EH (cell line): ENCODE measurements at regions not wholly inside any gene's neighbourhood (a gene's known extent, or its start where the extent isn't known, plus 50 kb on each side); places are given as distances from the start of the nearest gene placed in this dataset.
A peak's percentile ranks its signal among the peaks of the same experiment; 100 is the strongest.

Experiments used
- DNase-seq: peaks from one replicate; pipeline ENCODE4 v3.0.0-alpha.2; 2015; ENCODE audit warnings: low read depth

DNA sequence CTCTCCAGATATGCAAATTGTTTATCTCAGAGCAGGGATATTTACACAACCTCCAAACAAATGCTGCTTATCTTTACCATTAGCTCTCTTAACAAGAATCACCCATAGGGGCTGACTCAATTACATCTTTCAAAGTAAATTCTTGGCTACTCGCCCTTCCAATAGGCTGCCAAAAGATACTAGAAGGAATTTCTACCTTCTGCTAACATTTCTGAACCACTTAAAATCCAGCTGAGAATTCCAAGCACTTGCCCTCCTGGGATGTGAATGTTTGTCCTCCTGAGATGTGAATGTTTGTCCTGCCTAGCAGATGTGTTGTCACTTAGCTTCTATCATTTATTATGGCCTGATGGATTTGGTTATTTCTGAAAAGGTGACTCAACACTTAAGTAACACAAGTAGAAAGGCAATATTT, 388.0 kb downstream of the GJA1 start:
- DNase-seq = peak; percentile 80

- peak; percentile 85 for DNase-seq
These were observed 390.8 kb downstream of the GJA1 start for GRCh38 chr6:121826156-121826810.

DNA sequence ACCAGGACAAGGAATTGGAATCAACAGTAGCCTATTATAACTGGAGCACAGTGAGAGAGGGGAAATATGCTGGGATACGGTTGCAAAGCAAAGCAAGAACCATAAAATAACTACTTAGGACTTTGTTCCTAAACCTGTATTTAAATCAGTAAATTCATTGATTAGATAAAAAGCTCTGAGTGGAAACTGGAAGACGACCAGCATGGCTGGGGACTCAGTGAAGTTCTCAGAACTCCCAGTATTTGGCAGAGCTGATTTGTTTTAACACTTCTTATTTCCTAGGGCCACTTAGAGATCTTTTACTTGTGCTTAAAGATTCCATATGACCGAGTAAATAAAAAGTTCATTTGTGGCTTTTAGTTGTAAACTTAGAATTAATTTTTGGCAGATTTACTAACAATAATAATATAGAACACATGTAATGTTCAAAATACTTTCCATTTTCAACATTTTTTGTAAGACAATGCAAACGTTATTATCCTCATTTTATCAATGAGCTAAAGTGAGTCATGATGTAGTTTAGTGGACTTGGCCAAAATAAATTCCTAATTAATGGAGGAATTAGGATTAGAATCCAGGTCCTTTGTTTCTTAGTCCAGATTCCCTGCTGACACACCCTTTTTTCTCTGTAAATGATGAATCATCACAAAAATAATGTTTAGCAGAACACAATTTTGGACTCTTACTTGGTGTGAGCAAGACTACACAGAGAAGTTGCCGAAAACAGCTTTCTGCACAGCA, 392.9 kb downstream of the GJA1 start:
- peak; percentile 39 for DNase-seq

- DNase-seq = no peak
These were observed 395.3 kb downstream of the GJA1 start for GRCh38 chr6:121830736-121831135.

- no peak for DNase-seq
These were observed 400.2 kb downstream of the GJA1 start for GRCh38 chr6:121835662-121836061.

GRCh38 chr6:121837545-121838229, 402.2 kb downstream of the GJA1 start:
- DNase-seq = peak; percentile 60

GRCh38 chr6:121838842-121839241, 403.4 kb downstream of the GJA1 start:
- peak; percentile 64 for DNase-seq

GRCh38 chr6:121839896-121840295, 404.4 kb downstream of the GJA1 start:
- DNase-seq = no peak

- no peak for DNase-seq
These were observed 409.5 kb downstream of the GJA1 start for GRCh38 chr6:121844898-121845297.

- no peak for DNase-seq
These were observed 412.5 kb downstream of the GJA1 start for GRCh38 chr6:121847806-121848522.

GRCh38 chr6:121848523-121849255, 413.2 kb downstream of the GJA1 start:
- DNase-seq = peak; percentile 32

DNA sequence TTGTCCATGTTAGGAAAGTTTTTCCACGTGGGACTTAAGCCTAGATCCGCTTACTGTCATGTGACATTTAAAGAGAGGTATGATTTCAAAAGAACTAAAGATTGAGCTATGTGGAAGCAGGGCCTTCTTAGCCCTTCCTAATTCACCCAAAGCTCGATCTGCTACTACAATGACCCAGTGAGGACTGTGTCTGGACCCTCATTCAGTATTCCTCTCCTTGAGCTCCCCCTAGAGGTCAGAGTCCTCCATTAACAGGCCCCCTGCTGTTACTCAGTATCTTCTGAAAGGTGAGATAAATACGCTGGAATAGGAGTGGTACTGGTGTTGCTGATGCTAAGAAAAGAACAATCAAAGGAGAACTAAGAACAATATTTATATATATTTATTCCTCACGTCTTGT, 414.0 kb downstream of the GJA1 start:
- DNase-seq = peak; percentile 77

DNA sequence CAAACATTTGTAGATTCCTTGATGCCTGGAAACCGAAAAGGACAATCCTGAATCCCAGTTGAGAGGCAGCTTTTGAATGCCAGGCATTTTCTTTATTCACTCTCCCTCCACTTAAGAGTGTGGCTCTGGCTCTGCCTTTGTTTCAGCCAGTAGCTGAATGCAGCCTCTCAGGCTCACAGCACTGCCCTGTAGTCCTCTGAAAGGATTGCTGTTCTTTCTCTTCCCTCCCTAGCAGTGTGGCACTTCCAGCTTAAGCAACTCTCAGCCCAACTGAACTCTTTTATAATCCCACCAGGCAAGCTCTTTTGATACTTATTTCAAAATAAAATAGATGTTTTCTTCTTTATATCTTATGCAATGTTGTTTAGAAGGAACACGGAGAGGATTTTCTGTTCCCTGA, 415.6 kb downstream of the GJA1 start:
- peak; percentile 39 for DNase-seq

DNA sequence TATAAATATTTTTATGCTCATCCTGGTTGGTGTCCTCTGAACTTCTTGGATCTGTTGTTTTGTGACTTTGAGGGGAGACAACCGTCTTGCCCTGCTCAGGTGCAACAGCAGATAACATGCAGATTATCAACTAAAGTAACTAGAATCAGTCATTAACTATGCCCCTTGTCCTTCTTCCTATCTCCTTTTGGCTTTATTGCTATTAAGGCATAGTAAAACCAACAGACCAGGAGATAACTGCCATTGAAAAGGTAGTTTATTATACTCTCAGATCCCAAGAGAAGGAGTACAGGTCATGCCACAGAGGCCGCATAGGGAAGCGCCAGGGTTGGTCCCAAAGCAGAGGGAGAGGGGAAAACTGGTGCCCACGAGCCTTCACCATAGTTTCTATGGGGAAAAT, 418.2 kb downstream of the GJA1 start:
- DNase-seq = no peak

GRCh38 chr6:121855521-121855920, 420.1 kb downstream of the GJA1 start:
- DNase-seq = no peak

DNA sequence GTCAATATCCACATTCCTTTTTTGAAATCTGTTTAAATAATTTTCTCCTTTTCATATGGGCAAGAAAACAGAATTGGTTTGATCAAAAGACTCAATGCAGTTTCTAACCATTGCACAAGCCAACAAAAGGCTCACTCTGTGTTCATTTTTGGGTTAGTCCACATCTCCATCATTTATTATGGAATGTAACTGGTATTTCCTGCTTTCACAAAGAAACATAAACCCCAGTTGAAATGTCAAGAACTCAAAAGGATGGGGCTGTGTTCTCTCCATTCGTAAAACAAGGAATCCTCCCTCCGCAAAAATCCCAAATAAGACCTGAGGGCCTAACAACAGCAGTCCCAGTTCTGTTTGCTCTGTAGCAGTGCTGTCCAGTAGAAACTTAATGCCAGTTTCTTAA, 420.9 kb downstream of the GJA1 start:
- peak; percentile 87 for DNase-seq

- DNase-seq = peak; percentile 41
These were observed 422.1 kb downstream of the GJA1 start for GRCh38 chr6:121857551-121857950.

DNA sequence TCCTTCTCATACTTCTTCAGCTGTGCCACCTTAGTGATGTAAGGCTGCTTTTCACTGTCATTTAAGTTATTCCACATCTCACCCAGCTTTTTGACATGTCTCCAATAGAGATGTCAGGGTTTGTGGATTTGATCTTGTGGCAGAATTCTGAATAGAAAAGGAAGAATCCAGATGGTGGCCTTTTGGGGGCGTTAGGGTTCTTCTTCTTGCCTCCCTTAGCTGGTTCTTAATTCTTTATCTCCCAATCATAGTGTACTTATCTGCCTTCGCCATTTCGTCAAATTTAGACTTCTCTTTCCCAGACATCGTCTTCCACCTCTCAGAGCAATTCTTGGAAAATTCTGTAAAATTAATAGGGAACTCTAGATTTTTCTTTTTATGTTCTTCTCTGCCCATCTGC, 422.9 kb downstream of the GJA1 start:
- DNase-seq = no peak

- DNase-seq = no peak
These were observed 423.5 kb downstream of the GJA1 start for GRCh38 chr6:121858986-121859385.

GRCh38 chr6:121865811-121866210, 430.4 kb downstream of the GJA1 start:
- DNase-seq = peak; percentile 36

GRCh38 chr6:121867095-121867494, 431.6 kb downstream of the GJA1 start:
- DNase-seq = peak; percentile 62

DNA sequence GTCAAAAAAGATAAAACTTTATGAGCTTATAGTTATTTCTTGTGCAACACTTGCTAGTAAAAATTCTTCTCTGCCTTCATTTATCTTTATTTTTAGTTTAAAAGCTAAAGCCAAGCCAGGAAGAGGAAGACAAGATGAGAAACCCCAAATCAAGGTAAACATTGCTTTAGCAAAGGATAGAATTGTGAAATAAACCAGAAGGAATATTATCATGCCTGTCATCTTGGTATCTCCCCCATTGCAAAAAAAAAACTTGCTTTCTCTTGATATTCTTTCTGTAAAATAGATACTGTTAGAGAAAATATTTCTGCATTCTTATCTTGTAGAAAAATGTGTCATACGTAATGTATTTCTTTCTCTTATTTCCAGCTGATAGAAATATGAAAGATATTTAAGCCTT, 432.8 kb downstream of the GJA1 start:
- peak; percentile 87 for DNase-seq
